Thoracic aorta (tissue), 2 donors: ENCODE measurements at regions not wholly inside any gene's neighbourhood (a gene's known extent, or its start where the extent isn't known, plus 50 kb on each side); places are given as distances from the start of the nearest gene placed in this dataset.

ENCODE experiments used
- ATAC-seq: fragments of 150-250 bp; one replicate; pipeline ENCODE4 v1.8.0; 2017; ENCODE audit warnings: low read depth; ENCODE audit not compliant: insufficient number of reproducible peaks, low FRiP score
- DNase-seq: peaks from one replicate; pipeline ENCODE4 v3.0.0-alpha.2; 2020; ENCODE audit warnings: low spot score
- H3K27ac ChIP-seq, 2 donors: fragments of 200-600 bp; sonication (generic); 1 replicate in 1 of 2; 2 replicates in 1 of 2; pipeline ENCODE4 v1.5.1; 2016; ENCODE audit warnings: mild to moderate bottlenecking in 2 of 2, moderate library complexity in 2 of 2
- H3K27me3 ChIP-seq: fragments of 200-600 bp; sonication (generic); replicated peaks from 2 replicates; pipeline ENCODE4 v1.6.0; 2016; ENCODE audit warnings: mild to moderate bottlenecking; ENCODE audit not compliant: insufficient read depth
- H3K36me3 ChIP-seq: fragments of 200-600 bp; sonication (generic); one replicate; pipeline ENCODE4 v1.5.1; 2016
- H3K4me1 ChIP-seq, 2 donors: fragments of 200-600 bp; sonication (generic); 1 replicate in 1 of 2; 2 replicates in 1 of 2; pipeline versions ENCODE4 v1.5.1 to v1.6.0; 2016; ENCODE audit warnings: low read depth in 2 of 2, mild to moderate bottlenecking in 1 of 2; ENCODE audit not compliant: control insufficient read depth in 1 of 2
- H3K4me3 ChIP-seq: fragments of 200-600 bp; sonication (generic); 2 replicates; pipeline ENCODE4 v1.5.1; 2016; ENCODE audit warnings: mild to moderate bottlenecking
- H3K9me3 ChIP-seq: fragments of 200-600 bp; sonication (generic); 2 replicates; pipeline ENCODE4 v1.5.1; 2016
- TF ChIP-seq, protein P1 (sequence below): fragments of 200-600 bp; sonication (generic); IDR thresholded peaks from one replicate; pipeline ENCODE4 v1.5.1; 2019; ENCODE audit warnings: antibody characterized with exemption

DNA sequence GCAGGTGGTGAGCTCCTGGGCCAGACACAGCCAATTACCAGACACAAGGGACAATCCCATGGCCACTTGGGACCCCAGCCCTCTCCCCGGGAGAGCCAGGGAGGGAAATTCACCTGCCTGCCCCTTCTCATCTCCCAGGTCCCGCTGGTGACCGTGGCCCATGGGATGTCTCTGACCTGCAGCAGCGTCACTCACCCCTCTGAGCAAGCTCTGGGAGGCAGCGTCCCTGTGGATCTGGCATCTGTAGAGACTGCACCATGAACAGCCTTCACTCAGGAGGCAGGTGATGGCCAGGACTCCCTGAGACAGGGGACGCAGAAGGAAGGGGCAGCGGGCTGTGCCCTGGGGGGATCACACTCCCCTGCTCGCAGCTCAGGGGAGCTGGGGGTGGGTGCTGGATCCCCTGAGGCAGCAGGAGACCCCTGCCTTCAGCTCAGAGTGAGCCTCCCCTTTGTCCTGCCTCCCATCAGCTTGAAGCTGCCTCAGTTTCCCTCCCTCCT is 90.8 kb downstream of the FOXL3 start:
- DNase-seq: no peak
- TF ChIP-seq, protein P1, sequence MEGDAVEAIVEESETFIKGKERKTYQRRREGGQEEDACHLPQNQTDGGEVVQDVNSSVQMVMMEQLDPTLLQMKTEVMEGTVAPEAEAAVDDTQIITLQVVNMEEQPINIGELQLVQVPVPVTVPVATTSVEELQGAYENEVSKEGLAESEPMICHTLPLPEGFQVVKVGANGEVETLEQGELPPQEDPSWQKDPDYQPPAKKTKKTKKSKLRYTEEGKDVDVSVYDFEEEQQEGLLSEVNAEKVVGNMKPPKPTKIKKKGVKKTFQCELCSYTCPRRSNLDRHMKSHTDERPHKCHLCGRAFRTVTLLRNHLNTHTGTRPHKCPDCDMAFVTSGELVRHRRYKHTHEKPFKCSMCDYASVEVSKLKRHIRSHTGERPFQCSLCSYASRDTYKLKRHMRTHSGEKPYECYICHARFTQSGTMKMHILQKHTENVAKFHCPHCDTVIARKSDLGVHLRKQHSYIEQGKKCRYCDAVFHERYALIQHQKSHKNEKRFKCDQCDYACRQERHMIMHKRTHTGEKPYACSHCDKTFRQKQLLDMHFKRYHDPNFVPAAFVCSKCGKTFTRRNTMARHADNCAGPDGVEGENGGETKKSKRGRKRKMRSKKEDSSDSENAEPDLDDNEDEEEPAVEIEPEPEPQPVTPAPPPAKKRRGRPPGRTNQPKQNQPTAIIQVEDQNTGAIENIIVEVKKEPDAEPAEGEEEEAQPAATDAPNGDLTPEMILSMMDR: no peak
- Histone ChIP-seq H3K4me1 (peaks cover 0 to 14% of the 10 kb centered on the region in 2 donors), H3K36me3 (no peaks in the 10 kb centered on the region), H3K4me3 (no peak overlapping the region), H3K27me3 (no peaks in the 10 kb centered on the region), H3K9me3 (peaks cover 17% of the 10 kb centered on the region), H3K27ac (no peak overlapping the region)
- ATAC-seq: no peak

DNA sequence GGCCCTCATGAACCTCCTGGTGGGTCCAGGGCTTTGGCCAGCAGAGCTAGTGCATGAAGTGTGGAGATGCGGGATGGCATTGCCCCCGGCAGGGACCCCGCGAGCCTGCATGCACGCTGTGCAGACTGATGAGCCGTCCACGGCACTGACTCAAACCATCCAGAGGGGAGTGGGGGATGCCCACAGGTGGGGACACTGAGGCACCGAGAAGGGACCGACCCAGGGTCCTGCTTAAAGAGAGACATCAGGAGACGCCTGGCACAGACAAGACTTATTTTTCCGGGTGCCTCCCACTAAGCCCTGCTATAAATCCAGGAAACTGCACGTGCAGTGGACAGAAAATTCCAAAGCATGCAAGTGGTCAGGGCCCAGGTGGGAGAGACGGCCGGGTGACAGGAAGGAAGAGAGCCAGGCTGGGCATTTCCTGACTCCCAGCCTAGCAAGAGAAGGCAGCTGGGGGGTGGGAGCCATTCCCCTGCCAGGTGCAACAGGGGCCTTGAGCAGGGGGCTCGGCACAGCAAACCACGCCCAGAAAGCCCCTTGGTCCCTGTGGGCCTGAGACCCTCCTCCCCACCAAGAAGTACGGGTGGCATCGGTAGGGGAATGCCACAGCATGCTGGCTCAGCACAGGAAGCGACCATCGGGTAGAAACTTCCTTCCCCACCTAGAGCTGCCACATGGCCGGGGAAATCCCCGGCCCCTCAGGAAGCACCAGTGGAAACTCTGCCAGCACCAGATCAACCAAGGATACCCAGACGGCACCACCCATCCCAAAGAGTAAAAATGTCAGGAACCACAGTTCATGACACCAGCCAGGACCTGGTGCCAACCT is 91.5 kb downstream of the FOXL3 start:
- H3K4me3 ChIP-seq: no peak overlapping the region
- H3K36me3 ChIP-seq: no peaks in the 10 kb centered on the region
- no peak for ATAC-seq
- H3K4me1 ChIP-seq: peaks cover 0 to 14% of the 10 kb centered on the region in 2 donors
- no peaks in the 10 kb centered on the region for H3K27me3 ChIP-seq
- TF ChIP-seq, protein P1: no peak
- no peak overlapping the region for H3K27ac ChIP-seq
- H3K9me3 ChIP-seq: peaks cover 17% of the 10 kb centered on the region
- no peak for DNase-seq

DNA sequence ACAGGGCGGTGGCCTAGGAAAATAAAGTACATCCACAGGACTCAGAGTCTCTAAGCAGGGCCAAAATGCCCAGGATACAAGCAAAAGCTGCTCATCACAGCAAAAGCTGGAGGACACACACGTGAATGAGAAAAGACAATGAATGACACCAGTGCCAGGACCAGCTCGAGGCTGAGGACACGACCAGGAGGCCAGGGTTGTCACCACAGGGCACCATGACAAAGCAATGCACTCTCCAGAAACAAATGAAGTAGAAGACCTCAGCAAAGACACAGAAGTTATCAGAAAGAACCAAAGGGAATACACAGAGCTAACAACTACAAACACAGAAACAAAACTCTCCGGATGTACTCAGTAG is 92.1 kb downstream of the FOXL3 start:
- TF ChIP-seq, protein P1: no peak
- Histone ChIP-seq H3K4me1 (peaks cover 0 to 14% of the 10 kb centered on the region in 2 donors), H3K27me3 (no peaks in the 10 kb centered on the region), H3K27ac (no peak overlapping the region), H3K9me3 (peaks cover 17% of the 10 kb centered on the region), H3K36me3 (no peaks in the 10 kb centered on the region), H3K4me3 (no peak overlapping the region)
- no peak for DNase-seq
- ATAC-seq: no peak

DNA sequence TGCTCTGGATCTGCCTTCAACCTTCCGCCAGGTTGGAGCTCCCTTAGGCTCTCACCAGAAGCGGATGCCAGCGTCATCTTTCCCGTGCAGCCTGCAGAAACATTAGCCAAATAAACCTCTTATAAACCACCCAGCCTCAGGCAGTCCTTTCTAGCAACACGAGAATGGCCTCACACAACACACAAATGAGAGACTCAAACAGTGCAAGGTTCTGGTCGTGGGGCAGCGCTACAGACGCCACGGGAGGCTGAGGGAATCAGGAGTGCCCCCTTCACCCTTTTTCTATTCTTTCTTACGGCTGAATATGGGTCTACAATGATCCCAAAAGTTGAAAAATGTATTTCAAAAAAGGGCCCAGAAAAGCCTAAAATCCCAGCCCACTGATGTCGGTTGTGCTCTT is 96.4 kb downstream of the FOXL3 start:
- no peak for ATAC-seq
- Histone ChIP-seq H3K4me3 (no peak overlapping the region), H3K27me3 (no peaks in the 10 kb centered on the region), H3K27ac (no peak overlapping the region), H3K36me3 (no peaks in the 10 kb centered on the region), H3K4me1 (no peaks in the 10 kb centered on the region), H3K9me3 (peaks cover 17% of the 10 kb centered on the region)
- DNase-seq: no peak
- TF ChIP-seq, protein P1: no peak

DNA sequence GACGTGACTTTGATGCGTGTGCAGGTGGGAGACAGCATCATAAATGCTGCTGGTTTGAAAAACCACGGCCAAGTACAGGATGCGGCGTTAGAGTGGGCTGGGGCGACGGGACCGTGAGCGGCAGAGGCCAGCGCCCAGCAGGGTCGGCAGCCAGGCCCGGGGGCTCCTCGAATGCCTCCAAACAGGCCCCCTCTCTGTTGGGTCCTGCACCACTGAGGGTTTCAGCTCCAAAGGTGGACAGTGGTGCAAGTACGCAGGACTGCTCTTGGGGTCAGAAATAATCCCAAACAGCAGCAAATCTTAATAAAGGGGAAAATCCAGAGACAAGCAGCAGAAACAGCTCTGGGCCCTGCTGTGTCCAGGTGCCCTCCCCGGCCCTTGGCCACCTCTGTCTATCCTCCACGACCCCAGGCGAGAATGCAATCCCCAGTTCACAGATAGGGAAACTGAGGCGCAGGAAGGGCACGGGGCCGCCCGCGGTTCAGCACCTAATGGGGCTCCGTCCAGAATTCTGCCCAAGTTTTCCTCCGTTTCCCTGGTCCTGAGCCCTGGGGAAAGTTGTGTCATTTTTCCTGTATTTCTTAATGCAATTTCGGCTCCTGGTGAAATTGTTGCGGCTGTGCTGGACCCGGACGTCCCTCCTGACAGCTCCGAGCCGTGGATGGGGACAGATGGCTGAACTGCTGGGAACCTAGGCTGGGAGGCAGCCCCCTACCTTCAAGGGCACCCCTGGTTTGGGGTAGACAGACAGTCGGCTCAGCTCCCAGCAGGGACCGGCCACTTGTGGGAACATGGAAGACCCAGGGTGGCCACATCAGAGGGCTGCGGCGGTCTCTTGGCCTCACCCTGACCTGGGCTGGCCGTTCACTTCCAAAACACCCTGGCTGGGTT is 97.4 kb downstream of the FOXL3 start:
- ATAC-seq (no peak), DNase-seq (no peak)
- H3K36me3 ChIP-seq: no peaks in the 10 kb centered on the region
- H3K9me3 ChIP-seq: peaks cover 17% of the 10 kb centered on the region
- H3K27me3 ChIP-seq: no peaks in the 10 kb centered on the region
- H3K4me1 ChIP-seq: no peaks in the 10 kb centered on the region
- H3K27ac ChIP-seq: no peak overlapping the region
- no peak overlapping the region for H3K4me3 ChIP-seq
- TF ChIP-seq, protein P1: no peak
